Progenitor cell of endocrine pancreas (in vitro differentiated cells): ENCODE measurements at regions not wholly inside any gene's neighbourhood (a gene's known extent, or its start where the extent isn't known, plus 50 kb on each side); places are given as distances from the start of the nearest gene placed in this dataset.

ENCODE experiments used
- DNase-seq: peaks from one replicate; pipeline ENCODE4 v3.0.0; 2021; ENCODE audit warnings: low spot score; ENCODE audit not compliant: unreplicated experiment
- H3K27ac Mint-ChIP-seq: 2 replicates; pipeline ENCODE4 v1.8.0; 2021; ENCODE audit warnings: mild to moderate bottlenecking, moderate library complexity, mixed read lengths
- H3K27me3 Mint-ChIP-seq: 2 replicates; pipeline ENCODE4 v1.8.0; 2021; ENCODE audit warnings: mixed read lengths
- H3K36me3 Mint-ChIP-seq: 2 replicates; pipeline ENCODE4 v1.8.0; 2022; ENCODE audit warnings: mixed read lengths; ENCODE audit not compliant: insufficient read depth
- H3K4me1 Mint-ChIP-seq: 2 replicates; pipeline ENCODE4 v1.8.0; 2021; ENCODE audit warnings: low read depth, mixed read lengths
- H3K4me3 Mint-ChIP-seq: 2 replicates; pipeline ENCODE4 v1.8.0; 2021; ENCODE audit warnings: low read depth, mild to moderate bottlenecking, moderate library complexity, mixed read lengths
- H3K9me3 Mint-ChIP-seq: 2 replicates; pipeline ENCODE4 v1.8.0; 2021; ENCODE audit warnings: low read depth, mixed read lengths
- CTCF ChIP-seq: fragments of 200-600 bp; sonication (generic); IDR thresholded peaks from one replicate; pipeline ENCODE4 v1.5.0; 2021; ENCODE audit warnings: antibody characterized with exemption, mild to moderate bottlenecking; ENCODE audit not compliant: unreplicated experiment

GRCh38 chr20:11158589-11158988 is 484.8 kb upstream of the JAG1 start:
- no peak for DNase-seq
- Mint-ChIP-seq H3K36me3 (no peaks in the 10 kb centered on the region), H3K4me3 (no peak overlapping the region), H3K9me3 (no peaks in the 10 kb centered on the region), H3K27ac (no peak overlapping the region), H3K27me3 (peaks cover 5% of the 10 kb centered on the region), H3K4me1 (peaks cover 36% of the 10 kb centered on the region)
- TF ChIP-seq CTCF = no peak

GRCh38 chr20:11159728-11160127 is 485.9 kb upstream of the JAG1 start:
- no peak for TF ChIP-seq CTCF
- no peaks in the 10 kb centered on the region for H3K36me3 Mint-ChIP-seq
- peaks cover 25% of the 10 kb centered on the region for H3K4me1 Mint-ChIP-seq
- peaks cover 5% of the 10 kb centered on the region for H3K27me3 Mint-ChIP-seq
- H3K9me3 Mint-ChIP-seq = no peaks in the 10 kb centered on the region
- H3K4me3 Mint-ChIP-seq = no peak overlapping the region
- H3K27ac Mint-ChIP-seq = no peak overlapping the region
- DNase-seq = no peak

- Mint-ChIP-seq H3K36me3 (no peaks in the 10 kb centered on the region), H3K4me1 (peaks cover 21% of the 10 kb centered on the region), H3K4me3 (no peak overlapping the region), H3K9me3 (no peaks in the 10 kb centered on the region), H3K27ac (no peak overlapping the region), H3K27me3 (peaks cover 5% of the 10 kb centered on the region)
- no peak for TF ChIP-seq CTCF
- DNase-seq = no peak
These were observed 488.4 kb upstream of the JAG1 start for GRCh38 chr20:11162026-11162775.

DNA sequence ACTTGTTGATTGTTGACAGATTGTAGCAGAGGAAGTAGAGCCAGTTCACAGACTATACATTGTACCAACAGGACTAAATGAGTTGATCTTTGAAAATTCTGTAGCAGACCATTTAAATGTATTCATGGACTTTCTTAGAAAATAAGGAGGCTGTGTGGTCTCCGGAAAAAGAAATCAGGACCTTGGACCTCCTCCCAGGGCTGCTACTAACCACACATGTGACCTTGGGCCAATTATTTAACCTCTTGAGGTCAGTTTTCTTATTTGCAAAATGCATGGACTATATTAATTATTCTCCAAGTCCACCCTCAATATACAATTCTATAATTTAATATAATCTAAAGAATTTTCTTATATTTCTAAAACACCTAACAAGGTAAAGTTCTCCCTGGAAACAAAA is 492.0 kb upstream of the JAG1 start:
- peaks cover 5% of the 10 kb centered on the region for H3K27me3 Mint-ChIP-seq
- no peak overlapping the region for H3K4me3 Mint-ChIP-seq
- H3K4me1 Mint-ChIP-seq = no peaks in the 10 kb centered on the region
- no peak for DNase-seq
- no peak for TF ChIP-seq CTCF
- no peak overlapping the region for H3K27ac Mint-ChIP-seq
- H3K9me3 Mint-ChIP-seq = no peaks in the 10 kb centered on the region
- no peaks in the 10 kb centered on the region for H3K36me3 Mint-ChIP-seq

GRCh38 chr20:11166712-11167111 is 492.9 kb upstream of the JAG1 start:
- Mint-ChIP-seq H3K4me1 (no peaks in the 10 kb centered on the region), H3K9me3 (no peaks in the 10 kb centered on the region), H3K4me3 (no peak overlapping the region), H3K27me3 (peaks cover 5% of the 10 kb centered on the region), H3K36me3 (no peaks in the 10 kb centered on the region), H3K27ac (no peak overlapping the region)
- no peak for TF ChIP-seq CTCF
- no peak for DNase-seq
